PC-9 (cell line): ENCODE measurements at regions not wholly inside any gene's neighbourhood (a gene's known extent, or its start where the extent isn't known, plus 50 kb on each side); places are given as distances from the start of the nearest gene placed in this dataset.

Source experiments
- BruUV-seq: library from RNA; stranded (reverse); fragments of 400-500 nt; replicated peaks from 2 replicates; lab custom pipeline; 2021; lab: Mats Ljungman, UMichigan
- CTCF ChIA-PET: fragments of 300-600 bp; sonication (Branson Sonifier 250); formaldehyde crosslinking; loops from one replicate; lab custom pipeline; 2022; ENCODE audit warnings: antibody characterized with exemption; lab: Charles Lee
- POLR2A ChIA-PET: fragments of 300-600 bp; sonication (Branson Sonifier 250); formaldehyde crosslinking; loops from one replicate; lab custom pipeline; 2022; ENCODE audit warnings: antibody characterized with exemption; ENCODE audit not compliant: unreplicated experiment; lab: Charles Lee
- DNase-seq, 2 experiments: peaks; one replicate each; pipeline versions ENCODE4 v3.0.0 to v3.0.0-alpha.2; 2015 to 2022; ENCODE audit warnings: mixed read lengths in 1 of 2
- H2AFZ ChIP-seq: fragments of 200-600 bp; sonication (generic); 2 replicates; pipeline ENCODE4 v1.8.1; 2017; ENCODE audit warnings: antibody characterized with exemption
- H3F3A ChIP-seq: fragments of 200-600 bp; sonication (generic); 2 replicates; pipeline ENCODE4 v1.8.1; 2017; ENCODE audit warnings: antibody characterized with exemption, mild to moderate bottlenecking, low read depth; ENCODE audit not compliant: insufficient read depth
- H3K27ac ChIP-seq: fragments of 200-600 bp; sonication (generic); 2 replicates; pipeline ENCODE4 v1.6.1; 2016; ENCODE audit warnings: mixed run types
- H3K27me3 ChIP-seq: fragments of 200-600 bp; sonication (generic); 2 replicates; pipeline ENCODE4 v1.6.1; 2016; ENCODE audit warnings: low read depth, mixed run types; ENCODE audit not compliant: insufficient read depth
- H3K36me3 ChIP-seq: fragments of 200-600 bp; sonication (generic); 2 replicates; pipeline ENCODE4 v1.6.1; 2016; ENCODE audit warnings: low read depth, mixed run types
- H3K4me1 ChIP-seq: fragments of 200-600 bp; sonication (generic); replicated peaks from 2 replicates; pipeline ENCODE4 v1.6.1; 2016; ENCODE audit warnings: mixed run types; ENCODE audit not compliant: insufficient read depth
- H3K4me2 ChIP-seq: fragments of 200-600 bp; sonication (generic); 2 replicates; pipeline ENCODE4 v1.6.1; 2017; ENCODE audit warnings: mixed run types
- H3K4me3 ChIP-seq: fragments of 200-600 bp; sonication (generic); 2 replicates; pipeline ENCODE4 v1.6.1; 2016; ENCODE audit warnings: mixed run types
- H3K79me2 ChIP-seq: fragments of 200-600 bp; sonication (generic); 2 replicates; pipeline ENCODE4 v1.6.1; 2017; ENCODE audit warnings: low read depth, mixed run types
- H3K9me2 ChIP-seq: fragments of 200-600 bp; sonication (generic); 2 replicates; pipeline ENCODE4 v1.8.1; 2017; ENCODE audit warnings: mild to moderate bottlenecking; ENCODE audit not compliant: insufficient read depth
- H3K9me3 ChIP-seq: fragments of 200-600 bp; sonication (generic); 2 replicates; pipeline ENCODE4 v1.8.1; 2016; ENCODE audit warnings: low read depth; ENCODE audit not compliant: insufficient read depth
- H4K20me1 ChIP-seq: fragments of 200-600 bp; sonication (generic); 2 replicates; pipeline ENCODE4 v1.8.1; 2017; ENCODE audit not compliant: insufficient read depth
- CTCF ChIP-seq: fragments of 200-600 bp; sonication (generic); conservative IDR thresholded peaks from 2 replicates; pipeline ENCODE4 v1.6.1; 2017; ENCODE audit warnings: mixed run types, antibody characterized with exemption, mild to moderate bottlenecking, moderate library complexity
- EZH2 ChIP-seq: fragments of 200-600 bp; sonication (generic); IDR thresholded peaks from 2 replicates; pipeline ENCODE4 v1.8.0; 2017; ENCODE audit warnings: antibody characterized with exemption, low read depth
- intact Hi-C: fragments of 100-400 bp; cut with micrococcal nuclease; formaldehyde crosslinking; loops from one replicate; pipeline ENCODE4 v1.10.0; 2022; ENCODE audit not compliant: unreplicated experiment

- no peak overlapping the region for H3K4me3 ChIP-seq
- no peaks in the 10 kb centered on the region for H3K4me1 ChIP-seq
- H3F3A ChIP-seq: no peaks in the 10 kb centered on the region
- no peaks in the 10 kb centered on the region for H3K27me3 ChIP-seq
- no peak for DNase-seq
- TF ChIP-seq EZH2 (no peak), CTCF (no peak)
- no peaks in the 10 kb centered on the region for H3K79me2 ChIP-seq
- H3K27ac ChIP-seq: no peak overlapping the region
- no TSS peak for BruUV-seq
- no peaks in the 10 kb centered on the region for H3K9me2 ChIP-seq
- intact Hi-C loops: no loop called here
- ChIA-PET CTCF (no interaction called here), POLR2A (no interaction called here)
- no peak overlapping the region for H2AFZ ChIP-seq
- no peaks in the 10 kb centered on the region for H4K20me1 ChIP-seq
- no peak overlapping the region for H3K4me2 ChIP-seq
- no peaks in the 10 kb centered on the region for H3K36me3 ChIP-seq
- no peaks in the 10 kb centered on the region for H3K9me3 ChIP-seq
Measured at GRCh38 chr4:96264941-96265463, 425.1 kb downstream of the PDHA2 start.

GRCh38 chr4:96293806-96294205 lies 453.9 kb downstream of the PDHA2 start:
- no TSS peak for BruUV-seq
- Histone ChIP-seq H3K36me3 (no peaks in the 10 kb centered on the region), H3K9me3 (no peaks in the 10 kb centered on the region), H3K9me2 (no peaks in the 10 kb centered on the region), H3F3A (no peaks in the 10 kb centered on the region), H3K4me2 (no peak overlapping the region), H3K4me1 (no peaks in the 10 kb centered on the region), H3K4me3 (no peak overlapping the region), H3K27ac (no peak overlapping the region), H3K79me2 (no peaks in the 10 kb centered on the region), H3K27me3 (no peaks in the 10 kb centered on the region), H2AFZ (no peak overlapping the region), H4K20me1 (no peaks in the 10 kb centered on the region)
- TF ChIP-seq CTCF: no peak
- TF ChIP-seq EZH2: no peak
- intact Hi-C loops: no loop called here
- ChIA-PET CTCF (no interaction called here), POLR2A (no interaction called here)
- no peak for DNase-seq

- no peaks in the 10 kb centered on the region for H3K4me1 ChIP-seq
- DNase-seq: no peak
- no TSS peak for BruUV-seq
- intact Hi-C loops: no loop called here
- no peak overlapping the region for H2AFZ ChIP-seq
- H3K4me3 ChIP-seq: no peak overlapping the region
- H3F3A ChIP-seq: no peaks in the 10 kb centered on the region
- no peak for TF ChIP-seq CTCF
- no peak for TF ChIP-seq EZH2
- no peak overlapping the region for H3K27ac ChIP-seq
- H3K36me3 ChIP-seq: no peaks in the 10 kb centered on the region
- H3K79me2 ChIP-seq: no peaks in the 10 kb centered on the region
- ChIA-PET POLR2A (no interaction called here), CTCF (no interaction called here)
- H3K27me3 ChIP-seq: no peaks in the 10 kb centered on the region
- no peaks in the 10 kb centered on the region for H3K9me3 ChIP-seq
- no peaks in the 10 kb centered on the region for H4K20me1 ChIP-seq
- H3K4me2 ChIP-seq: no peak overlapping the region
- H3K9me2 ChIP-seq: no peaks in the 10 kb centered on the region
Measured at GRCh38 chr4:96295143-96295741, 455.3 kb downstream of the PDHA2 start.
